Keratinocyte (primary cell): ENCODE measurements at regions not wholly inside any gene's neighbourhood (a gene's known extent, or its start where the extent isn't known, plus 50 kb on each side); places are given as distances from the start of the nearest gene placed in this dataset.
A peak's percentile ranks its signal among the peaks of the same experiment; 100 is the strongest.

Experiments used
- DNase-seq: peaks from one replicate; pipeline ENCODE4 v3.0.0-alpha.2; 2011; ENCODE audit warnings: low read depth, missing footprints, low spot score
- FAIRE-seq: peaks from 2 replicates; lab custom pipeline; 2011; peaks lifted over from hg19 to GRCh38; lab: Jason Lieb, UNC
- H2AFZ ChIP-seq: 2 replicates; pipeline ENCODE4 v1.6.0; 2012; ENCODE audit warnings: low read length, control low read depth, inconsistent platforms; ENCODE audit not compliant: control insufficient read depth
- H3K27ac ChIP-seq: 2 replicates; pipeline ENCODE4 v1.5.1; 2011; ENCODE audit warnings: low read length; ENCODE audit not compliant: control insufficient read depth, insufficient read depth
- H3K27me3 ChIP-seq: 3 replicates; pipeline ENCODE4 v1.6.0; 2011; ENCODE audit warnings: low read length; ENCODE audit not compliant: control insufficient read depth, insufficient read depth; ENCODE audit errors: extremely low read depth
- H3K36me3 ChIP-seq, 2 experiments: 2 replicates in 1 of 2; 3 replicates in 1 of 2; pipeline ENCODE4 v1.5.1; 2011; ENCODE audit warnings: low read length in 2 of 2, mild to moderate bottlenecking in 1 of 2; ENCODE audit not compliant: control insufficient read depth in 2 of 2, insufficient read depth in 2 of 2; ENCODE audit errors: extremely low read depth in 1 of 2
- H3K4me1 ChIP-seq: 3 replicates; pipeline ENCODE4 v1.5.1; 2011; ENCODE audit warnings: low read length; ENCODE audit not compliant: control insufficient read depth, insufficient read depth; ENCODE audit errors: extremely low read depth
- H3K4me2 ChIP-seq: 3 replicates; pipeline ENCODE4 v1.6.0; 2011; ENCODE audit warnings: low read depth, low read length; ENCODE audit not compliant: control insufficient read depth, insufficient read depth; ENCODE audit errors: extremely low read depth
- H3K4me3 ChIP-seq, 3 experiments: fragments of 200-600 bp in 1 of 3; sonication (generic) in 1 of 3; 2 replicates in 2 of 3; 3 replicates in 1 of 3; pipeline ENCODE4 v1.5.1; 2011 to 2016; ENCODE audit warnings: low read length in 3 of 3, mild to moderate bottlenecking in 3 of 3, control low read depth in 2 of 3, inconsistent platforms in 1 of 3, low read depth in 1 of 3, mixed read lengths in 1 of 3, mixed run types in 1 of 3, moderate library complexity in 1 of 3; ENCODE audit not compliant: control insufficient read depth in 2 of 3, insufficient read depth in 2 of 3; ENCODE audit errors: extremely low read depth in 1 of 3
- H3K79me2 ChIP-seq: 2 replicates; pipeline ENCODE4 v1.6.0; 2012; ENCODE audit warnings: low read length; ENCODE audit not compliant: control insufficient read depth, insufficient read depth
- H3K9ac ChIP-seq: 3 replicates; pipeline ENCODE4 v1.6.0; 2011; ENCODE audit warnings: low read length; ENCODE audit not compliant: control insufficient read depth, insufficient read depth; ENCODE audit errors: extremely low read depth
- H3K9me1 ChIP-seq: 3 replicates; pipeline ENCODE4 v1.6.0; 2011; ENCODE audit warnings: low read length; ENCODE audit not compliant: control insufficient read depth, insufficient read depth; ENCODE audit errors: extremely low read depth
- H3K9me3 ChIP-seq: 2 replicates; pipeline ENCODE4 v1.5.1; 2012; ENCODE audit warnings: low read depth, low read length; ENCODE audit not compliant: control insufficient read depth
- H4K20me1 ChIP-seq: 3 replicates; pipeline ENCODE4 v1.6.0; 2011; ENCODE audit warnings: low read length; ENCODE audit not compliant: control insufficient read depth, insufficient read depth; ENCODE audit errors: extremely low read depth
- EZH2 ChIP-seq: IDR thresholded peaks from one replicate; pipeline ENCODE4 v1.6.1; 2012; ENCODE audit warnings: inconsistent platforms, mild to moderate bottlenecking, low read length, moderate library complexity
- dilution Hi-C: fragments of 300-500 bp; cut with MboI; formaldehyde crosslinking; loops from one replicate; pipeline ENCODE4 v1.7.0; 2020; ENCODE audit warnings: low sequenced_read_pairs; ENCODE audit not compliant: extremely low pct_ligation_motif_present
- TF ChIP-seq, protein P1 (sequence below), 3 experiments: IDR thresholded peaks in 1 of 3; conservative IDR thresholded peaks in 1 of 3; optimal IDR thresholded peaks in 1 of 3; 2 replicates in 2 of 3; 3 replicates in 1 of 3; pipeline versions ENCODE3 to v1.5.1; 2011; ENCODE audit warnings: low read length in 3 of 3, mild to moderate bottlenecking in 3 of 3, moderate library complexity in 2 of 3, control low read depth in 1 of 3, inconsistent platforms in 1 of 3; ENCODE audit not compliant: insufficient read depth in 2 of 3; ENCODE audit errors: extremely low read depth in 1 of 3

GRCh38 chr3:88811096-88811495 is 296.3 kb upstream of the EPHA3 start:
- no peaks in the 10 kb centered on the region for H3K79me2 ChIP-seq

GRCh38 chr3:88812576-88812975 is 294.8 kb upstream of the EPHA3 start:
- Histone ChIP-seq H3K36me3 (no peaks in the 10 kb centered on the region), H3K4me2 (no peak overlapping the region), H3K27ac (no peak overlapping the region), H2AFZ (no peak overlapping the region), H3K9ac (no peak overlapping the region), H4K20me1 (no peaks in the 10 kb centered on the region), H3K4me1 (peaks cover 33% of the 10 kb centered on the region), H3K4me3 (no peak overlapping the region), H3K9me3 (no peaks in the 10 kb centered on the region), H3K79me2 (no peaks in the 10 kb centered on the region), H3K9me1 (no peaks in the 10 kb centered on the region), H3K27me3 (no peaks in the 10 kb centered on the region)
- dilution Hi-C loops: no loop called here
- FAIRE-seq (no peak), DNase-seq (no peak)
- TF ChIP-seq, protein P1, sequence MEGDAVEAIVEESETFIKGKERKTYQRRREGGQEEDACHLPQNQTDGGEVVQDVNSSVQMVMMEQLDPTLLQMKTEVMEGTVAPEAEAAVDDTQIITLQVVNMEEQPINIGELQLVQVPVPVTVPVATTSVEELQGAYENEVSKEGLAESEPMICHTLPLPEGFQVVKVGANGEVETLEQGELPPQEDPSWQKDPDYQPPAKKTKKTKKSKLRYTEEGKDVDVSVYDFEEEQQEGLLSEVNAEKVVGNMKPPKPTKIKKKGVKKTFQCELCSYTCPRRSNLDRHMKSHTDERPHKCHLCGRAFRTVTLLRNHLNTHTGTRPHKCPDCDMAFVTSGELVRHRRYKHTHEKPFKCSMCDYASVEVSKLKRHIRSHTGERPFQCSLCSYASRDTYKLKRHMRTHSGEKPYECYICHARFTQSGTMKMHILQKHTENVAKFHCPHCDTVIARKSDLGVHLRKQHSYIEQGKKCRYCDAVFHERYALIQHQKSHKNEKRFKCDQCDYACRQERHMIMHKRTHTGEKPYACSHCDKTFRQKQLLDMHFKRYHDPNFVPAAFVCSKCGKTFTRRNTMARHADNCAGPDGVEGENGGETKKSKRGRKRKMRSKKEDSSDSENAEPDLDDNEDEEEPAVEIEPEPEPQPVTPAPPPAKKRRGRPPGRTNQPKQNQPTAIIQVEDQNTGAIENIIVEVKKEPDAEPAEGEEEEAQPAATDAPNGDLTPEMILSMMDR (optimal IDR thresholded peaks at IDR 0.05 in 1 of 3, IDR thresholded peaks at IDR 0.05 in 1 of 3, conservative IDR thresholded peaks at IDR 0.05 in 1 of 3; ENCODE audit: extremely low read depth in 1 of 3, insufficient read depth in 2 of 3, low read length in 3 of 3): no peak
- no peak for TF ChIP-seq EZH2

More at GRCh38 chr3:88811096-88811495, 296.3 kb upstream of the EPHA3 start:
- H4K20me1 ChIP-seq: no peaks in the 10 kb centered on the region
- no peaks in the 10 kb centered on the region for H3K9me3 ChIP-seq
- peaks cover 42% of the 10 kb centered on the region for H3K4me1 ChIP-seq
- dilution Hi-C loops: no loop called here
- H3K4me3 ChIP-seq: no peak overlapping the region
- H3K36me3 ChIP-seq: no peaks in the 10 kb centered on the region
- no peak overlapping the region for H3K9ac ChIP-seq
- TF ChIP-seq, protein P1 (optimal IDR thresholded peaks at IDR 0.05 in 1 of 3, IDR thresholded peaks at IDR 0.05 in 1 of 3, conservative IDR thresholded peaks at IDR 0.05 in 1 of 3; ENCODE audit: extremely low read depth in 1 of 3, insufficient read depth in 2 of 3, low read length in 3 of 3): no peak
- no peak for TF ChIP-seq EZH2
- no peak for DNase-seq
- H2AFZ ChIP-seq: peak overlapping the region; percentile 64
- peak overlapping the region; percentile 55 for H3K4me2 ChIP-seq
- no peak overlapping the region for H3K27ac ChIP-seq
- FAIRE-seq: no peak
- H3K9me1 ChIP-seq: no peaks in the 10 kb centered on the region
- H3K27me3 ChIP-seq: no peaks in the 10 kb centered on the region
